Endothelial cell of hepatic sinusoid (primary cell): ENCODE measurements at regions not wholly inside any gene's neighbourhood (a gene's known extent, or its start where the extent isn't known, plus 50 kb on each side); places are given as distances from the start of the nearest gene placed in this dataset.
"Not testable (repeated sequence)": the region's sequence is repeated elsewhere in the genome, so short reads cannot be mapped to it uniquely, and the experiment has no call there.

Experiments used
- in situ Hi-C: cut with HindIII; loops from 2 replicates; pipeline ENCODE4 v1.10.0; 2017; ENCODE audit warnings: low sequenced_read_pairs

GRCh38 chr11:97722065-97722464 lies 1298.7 kb upstream of the CNTN5 start:
- in situ Hi-C loops = no loop called here

DNA sequence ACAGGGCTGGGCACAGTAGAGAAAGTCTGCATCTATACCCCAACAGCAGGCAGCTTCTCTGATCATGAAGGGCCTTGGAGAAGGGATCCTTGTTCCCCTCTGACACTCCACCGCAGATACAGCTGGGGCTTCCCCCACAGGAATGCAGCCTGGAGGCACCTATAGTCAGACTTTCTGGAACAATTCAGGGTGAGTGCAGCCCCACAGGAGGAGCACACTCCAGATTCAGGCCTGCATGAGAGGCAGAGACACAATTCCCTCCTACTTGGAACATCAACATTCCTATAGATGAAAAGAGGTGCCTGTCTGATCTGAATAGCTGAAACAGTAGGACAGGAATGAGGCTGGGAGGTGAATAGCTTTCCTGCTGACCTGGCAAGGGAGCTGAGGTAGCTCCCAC lies 1298.0 kb upstream of the CNTN5 start:
- in situ Hi-C loops = no loop called here

DNA sequence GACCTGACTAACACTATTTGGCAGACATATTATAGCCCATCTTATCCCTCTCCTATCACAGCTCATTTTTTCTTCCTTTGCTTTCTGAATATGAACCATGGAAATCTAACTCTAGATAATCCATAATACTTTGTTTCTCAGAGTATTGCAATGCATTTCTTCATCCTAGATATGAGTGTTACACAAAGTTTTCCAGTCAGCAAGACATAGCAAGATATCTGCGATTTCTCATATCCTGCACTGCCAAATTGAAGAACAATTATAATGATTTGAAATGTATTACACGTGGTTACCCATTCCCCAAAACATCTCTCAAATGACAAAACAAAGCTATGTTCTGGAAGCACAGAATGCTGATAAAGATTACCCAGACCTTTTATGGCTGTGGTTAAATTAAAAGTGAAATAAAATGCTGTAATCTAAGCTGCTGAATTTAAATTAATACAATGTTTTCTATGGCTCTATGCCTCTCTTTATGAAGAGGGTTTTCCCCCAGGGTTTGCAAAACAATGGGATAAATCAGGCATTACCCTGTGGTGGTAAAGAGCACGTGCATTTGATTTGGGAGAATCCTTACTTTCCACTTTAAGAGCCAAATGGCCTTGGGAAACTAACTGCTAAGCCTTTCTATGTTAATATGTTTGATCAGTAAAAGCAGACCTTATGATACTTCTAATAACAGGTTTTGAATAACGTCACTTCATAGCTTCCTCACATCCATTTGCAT lies 1291.0 kb upstream of the CNTN5 start:
- in situ Hi-C loops = no loop called here

DNA sequence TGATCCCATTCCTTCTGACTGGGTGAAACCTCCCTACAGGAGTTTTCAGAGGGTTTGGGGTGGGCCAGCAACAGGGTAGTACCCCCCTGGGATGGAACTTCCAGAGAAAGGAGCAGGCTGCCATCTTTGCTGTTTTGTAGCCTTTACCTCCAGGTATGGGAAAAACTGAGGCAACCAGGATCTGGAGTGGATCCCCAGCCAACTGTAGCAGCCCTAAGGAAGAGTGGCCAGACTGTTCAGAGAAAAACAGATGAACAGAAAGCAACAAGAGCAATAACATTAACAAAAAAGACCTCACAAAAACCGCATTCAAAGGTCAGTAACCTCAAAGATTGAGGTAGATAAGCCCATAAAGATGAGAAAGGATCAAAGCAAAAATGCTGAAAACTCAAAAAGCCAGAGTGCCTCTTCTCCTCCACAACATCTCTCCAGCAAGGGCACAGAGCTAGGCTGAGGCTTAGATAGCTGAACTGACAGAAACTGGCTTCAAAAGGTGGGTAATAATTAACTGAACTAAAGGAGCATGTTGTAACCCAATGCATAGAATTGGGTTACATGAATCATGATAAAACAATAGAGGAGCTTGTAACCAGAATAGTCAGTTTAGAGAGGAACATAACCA lies 1288.6 kb upstream of the CNTN5 start:
- in situ Hi-C loops = no loop called here

DNA sequence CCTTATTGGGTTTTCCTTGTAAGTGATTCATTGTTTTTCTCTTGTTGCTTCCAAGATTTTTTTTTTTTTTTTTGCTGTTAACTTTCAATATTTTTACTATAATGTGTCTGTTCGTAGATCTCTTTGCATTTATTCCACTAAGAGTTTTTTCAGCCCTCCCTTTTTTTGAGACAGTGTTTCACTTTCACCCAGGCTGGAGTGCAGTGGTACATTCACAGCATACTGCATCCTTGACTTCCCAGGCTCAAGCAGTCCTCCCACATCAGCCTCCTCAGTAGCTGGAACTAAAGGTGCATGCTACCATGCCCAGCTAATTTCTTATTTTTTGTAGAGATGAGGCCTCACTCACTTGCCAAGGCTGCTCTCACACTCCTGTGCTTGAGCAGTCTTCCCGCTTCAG lies 1282.0 kb upstream of the CNTN5 start:
- in situ Hi-C loops = no loop called here

GRCh38 chr11:97739932-97740800 lies 1280.6 kb upstream of the CNTN5 start:
- in situ Hi-C loops = no loop called here

DNA sequence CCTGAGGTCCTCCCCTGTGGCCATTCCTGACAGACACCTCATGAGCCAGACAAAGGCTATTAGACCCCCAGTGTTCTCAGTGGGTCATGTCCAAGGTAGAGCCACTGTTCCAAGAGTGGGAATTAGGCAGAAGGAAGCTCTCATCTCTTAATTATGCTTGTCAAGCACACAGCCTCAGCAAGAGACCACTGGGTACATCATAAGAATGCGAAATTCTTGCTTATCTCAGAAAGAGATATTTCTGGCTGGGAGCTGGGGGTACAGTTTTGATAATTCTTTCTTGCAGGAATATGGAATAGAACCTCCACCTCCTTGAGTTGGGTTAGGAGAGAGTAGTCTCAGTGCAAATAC lies 1280.0 kb upstream of the CNTN5 start:
- in situ Hi-C loops = no loop called here

DNA sequence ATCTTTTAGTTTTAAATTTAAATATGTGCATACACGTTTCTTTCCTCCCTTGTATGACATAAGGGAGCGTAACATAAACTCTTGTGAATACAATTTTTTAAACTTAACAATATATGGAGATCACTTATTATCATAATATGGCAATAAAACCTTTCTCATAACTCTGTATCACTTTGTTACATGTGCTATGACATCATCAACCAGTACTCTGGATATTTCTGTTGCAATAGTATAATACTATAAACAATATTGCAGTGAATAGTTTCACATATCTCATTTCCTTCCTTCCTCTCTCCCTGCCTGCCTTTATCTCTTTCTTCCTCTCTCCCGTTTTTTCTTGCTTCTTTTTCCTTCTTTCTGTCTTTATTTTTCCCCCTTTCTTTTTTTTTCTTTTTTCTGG lies 1278.0 kb upstream of the CNTN5 start:
- in situ Hi-C loops = no loop called here

DNA sequence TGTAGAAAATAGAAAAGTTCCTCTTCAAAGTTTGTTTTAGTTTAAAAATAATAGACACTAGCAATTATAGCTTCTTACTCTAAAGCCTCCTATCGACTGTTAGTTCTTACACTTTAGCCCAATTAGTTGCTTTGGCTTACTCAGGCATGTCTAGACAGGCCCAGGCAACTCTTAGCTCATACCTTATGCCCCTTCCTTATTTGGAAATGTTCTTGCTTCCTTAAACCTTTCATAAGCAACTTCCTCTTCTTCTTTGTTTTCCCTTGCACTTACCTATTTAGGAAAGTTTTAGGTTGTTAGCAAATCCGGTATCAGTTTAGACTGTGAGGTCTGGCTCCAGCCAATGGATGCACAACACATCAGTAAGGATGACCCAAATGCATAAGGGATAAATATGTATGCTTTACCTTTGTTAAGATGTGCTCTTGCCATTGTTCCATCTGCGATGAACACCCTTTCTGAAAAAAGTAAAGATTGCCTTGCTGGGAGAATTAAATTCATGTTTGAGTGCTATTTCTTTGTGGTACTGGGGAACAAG lies 1277.5 kb upstream of the CNTN5 start:
- in situ Hi-C loops = no loop called here

GRCh38 chr11:97745515-97746050 lies 1275.2 kb upstream of the CNTN5 start:
- in situ Hi-C loops = no loop called here

GRCh38 chr11:97746818-97747217 lies 1273.9 kb upstream of the CNTN5 start:
- in situ Hi-C loops = no loop called here

GRCh38 chr11:97751405-97751804 lies 1269.3 kb upstream of the CNTN5 start:
- in situ Hi-C loops = no loop called here

- in situ Hi-C loops = no loop called here
These were observed 1268.8 kb upstream of the CNTN5 start for GRCh38 chr11:97751952-97752351.

DNA sequence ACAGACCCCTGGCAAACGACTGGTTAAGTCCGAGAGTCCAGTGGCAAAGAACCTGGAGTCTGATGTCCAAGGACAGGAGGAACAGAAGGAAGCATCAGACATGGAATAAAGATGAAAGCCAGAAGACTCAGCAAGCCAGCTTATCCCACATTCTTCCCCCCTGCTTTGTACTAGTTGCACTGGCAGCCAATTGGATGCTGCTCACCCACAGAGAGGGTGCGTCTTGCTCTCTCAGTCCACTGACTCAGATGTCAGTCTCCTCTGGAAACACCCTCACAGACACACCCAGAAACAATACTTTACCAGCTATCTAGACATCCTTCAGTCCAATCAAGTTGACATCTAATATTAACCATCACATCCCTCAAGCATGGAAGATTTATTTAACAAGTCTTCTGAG lies 1265.8 kb upstream of the CNTN5 start:
- in situ Hi-C loops = no loop called here

DNA sequence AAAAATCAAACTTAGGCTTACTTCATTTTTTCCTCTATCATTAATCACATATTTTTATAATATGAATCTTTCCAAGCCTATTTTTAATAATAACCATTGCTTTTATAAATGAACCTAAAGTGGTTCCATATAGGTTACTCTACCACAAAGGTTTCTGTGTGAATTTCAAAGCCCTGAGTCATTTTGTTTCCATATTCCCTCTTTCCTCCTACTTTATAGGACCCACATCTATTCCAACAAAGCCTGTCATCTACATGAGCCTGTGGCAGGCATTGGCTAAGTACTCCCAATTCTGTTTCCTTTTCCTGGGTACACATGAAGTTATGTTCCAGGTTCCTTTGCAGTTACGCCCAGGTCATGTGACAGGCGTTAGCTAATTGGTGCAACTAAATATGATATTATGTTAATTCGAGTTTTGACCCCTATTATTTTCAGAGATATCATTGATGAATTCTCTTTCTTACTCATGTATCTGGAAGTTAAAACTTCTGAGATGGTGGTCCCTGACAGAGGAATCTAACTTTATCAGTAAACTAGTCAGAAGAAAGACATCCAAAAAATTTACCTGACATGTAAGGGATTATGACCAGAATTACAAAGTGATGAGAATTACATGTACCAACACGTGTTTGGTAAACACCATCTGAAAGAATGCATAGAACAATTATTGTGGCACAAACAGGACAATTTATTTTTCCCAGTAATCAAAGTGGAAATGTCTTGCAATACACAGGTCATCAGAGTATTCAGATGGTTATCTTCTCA lies 1264.0 kb upstream of the CNTN5 start:
- in situ Hi-C loops = no loop called here

- in situ Hi-C loops = no loop called here
These were observed 1259.6 kb upstream of the CNTN5 start for GRCh38 chr11:97761175-97761574.

GRCh38 chr11:97764193-97764592 lies 1256.6 kb upstream of the CNTN5 start:
- in situ Hi-C loops = no loop called here

- in situ Hi-C loops = no loop called here
These were observed 1256.1 kb upstream of the CNTN5 start for GRCh38 chr11:97764605-97765004.

- in situ Hi-C loops = no loop called here
These were observed 1250.2 kb upstream of the CNTN5 start for GRCh38 chr11:97770570-97770969.

- in situ Hi-C loops = no loop called here
These were observed 1248.0 kb upstream of the CNTN5 start for GRCh38 chr11:97772705-97773104.

DNA sequence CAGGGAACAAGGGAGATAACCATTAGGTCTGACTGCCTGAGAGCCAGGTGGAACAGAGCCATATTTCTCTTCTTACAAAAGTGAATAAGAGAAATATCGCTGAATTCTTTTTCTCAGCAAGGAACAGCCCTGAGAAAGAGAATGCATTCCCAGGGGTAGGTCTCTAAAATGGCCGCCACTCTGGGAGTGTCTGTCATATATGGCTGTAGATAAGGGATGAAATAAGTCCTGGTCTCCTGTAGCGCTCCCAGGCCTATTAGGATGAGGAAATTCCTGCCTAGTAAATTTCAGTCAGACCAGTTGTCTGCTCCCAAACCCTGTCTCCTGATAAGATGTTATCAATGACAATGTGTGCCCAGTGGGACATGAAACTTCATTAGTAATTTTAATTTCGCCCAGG lies 1236.4 kb upstream of the CNTN5 start:
- in situ Hi-C loops = not testable (repeated sequence)
